NCI-H510A (cell line): ENCODE measurements at regions not wholly inside any gene's neighbourhood (a gene's known extent, or its start where the extent isn't known, plus 50 kb on each side); places are given as distances from the start of the nearest gene placed in this dataset.
"Not testable (repeated sequence)": the region's sequence is repeated elsewhere in the genome, so short reads cannot be mapped to it uniquely, and the experiment has no call there.

Experiments used
- DNase-seq: peaks from one replicate; lab custom pipeline; 2025; lab: John Stamatoyannopoulos, UW

- no peak for DNase-seq
These were observed 256.9 kb upstream of the COPS8 start for GRCh38 chr2:236828820-236829219.

DNA sequence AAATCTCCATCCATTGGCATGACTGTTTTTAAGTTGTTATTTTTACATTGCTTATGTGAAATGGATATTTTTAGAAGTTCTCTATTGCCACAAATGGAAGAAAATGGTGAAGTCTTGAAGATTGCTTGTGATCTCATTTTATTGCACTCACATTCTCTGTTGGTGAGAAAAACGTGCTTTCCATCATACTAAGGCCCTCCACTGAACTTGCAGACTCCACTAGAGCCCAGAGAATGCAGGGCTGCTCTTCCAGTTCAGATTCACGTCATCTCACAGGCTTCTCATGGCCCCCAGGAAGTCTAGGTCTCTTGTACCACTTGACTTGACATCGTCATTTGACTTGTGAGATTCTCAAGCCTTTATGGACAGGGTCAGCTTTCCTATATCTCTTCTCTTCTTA lies 254.8 kb upstream of the COPS8 start:
- DNase-seq, result no peak

DNA sequence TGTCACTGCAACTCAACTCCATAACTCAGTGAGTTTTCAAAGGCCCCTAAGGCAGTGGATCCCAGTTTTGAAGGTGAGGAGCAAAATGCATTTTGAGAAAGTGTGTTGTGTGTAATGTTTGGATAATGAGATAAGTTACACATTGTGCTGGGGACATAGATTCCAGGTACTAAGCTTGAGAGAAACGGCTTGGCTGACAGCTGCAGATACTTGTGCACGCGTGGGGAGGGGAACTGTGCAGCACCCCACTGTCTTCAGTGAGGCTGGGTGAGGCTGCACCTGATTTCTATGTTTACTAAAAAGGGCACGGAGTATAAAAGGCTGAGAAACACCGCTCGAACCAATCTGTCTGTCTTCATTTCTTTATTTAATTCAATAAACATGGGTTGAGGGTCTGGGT lies 254.0 kb upstream of the COPS8 start:
- no peak for DNase-seq

- DNase-seq, result no peak
These were observed 252.1 kb upstream of the COPS8 start for GRCh38 chr2:236833501-236834073.

- DNase-seq, result no peak
These were observed 251.4 kb upstream of the COPS8 start for GRCh38 chr2:236834284-236834683.

DNA sequence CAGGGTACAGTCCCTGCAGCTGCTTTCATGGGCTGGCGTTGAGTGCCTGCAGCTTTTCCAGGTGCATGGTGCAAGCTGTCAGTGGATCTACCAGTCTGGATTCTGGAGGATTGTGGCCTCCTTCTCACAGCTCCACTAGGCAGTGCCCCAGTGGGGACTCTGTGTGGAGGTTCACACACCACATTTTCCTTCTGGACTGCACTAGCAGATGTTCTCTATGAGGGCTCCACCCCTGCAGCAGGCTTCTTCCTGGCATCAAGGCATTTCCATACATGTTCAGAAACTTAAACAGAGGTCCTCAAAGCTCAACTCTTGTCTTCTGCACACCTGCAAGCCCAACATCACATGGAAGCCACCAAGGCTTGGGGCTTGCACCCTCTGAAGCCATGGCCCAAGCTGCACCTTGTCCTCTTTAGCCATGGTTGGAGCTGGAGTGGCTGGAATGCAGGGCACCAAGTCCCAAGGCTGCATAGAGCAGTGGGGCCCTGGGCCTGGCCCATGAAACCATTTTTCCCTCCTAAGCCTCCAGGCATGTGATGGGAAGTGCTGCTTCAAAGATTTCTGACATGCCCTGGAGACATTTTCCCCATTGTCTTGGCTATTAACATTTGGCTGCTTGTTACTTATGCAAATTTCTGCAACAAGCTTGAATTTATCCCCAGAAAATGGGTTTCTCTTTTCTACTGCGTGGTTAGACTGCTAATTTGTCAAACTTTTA lies 250.2 kb upstream of the COPS8 start:
- no peak for DNase-seq

DNA sequence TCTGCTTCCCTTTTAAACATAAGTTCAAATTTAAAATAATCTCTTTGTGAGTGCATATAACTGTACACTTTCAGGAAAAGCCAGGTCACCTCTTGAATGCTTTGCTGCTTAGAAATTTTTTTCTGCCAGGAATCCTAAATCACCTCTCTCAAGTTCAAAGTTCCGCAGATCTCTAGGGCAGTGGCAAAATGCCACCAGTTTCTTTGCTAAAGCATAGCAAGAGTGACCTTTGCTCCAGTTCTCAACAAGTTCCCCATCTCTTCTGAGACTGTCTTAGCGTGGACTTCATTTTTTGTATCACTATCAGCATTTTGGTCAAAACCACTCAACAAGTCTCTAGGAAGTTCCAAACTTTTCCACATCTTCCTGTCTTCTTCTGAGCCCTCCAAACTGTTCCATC lies 249.7 kb upstream of the COPS8 start:
- DNase-seq, result not testable (repeated sequence)

DNA sequence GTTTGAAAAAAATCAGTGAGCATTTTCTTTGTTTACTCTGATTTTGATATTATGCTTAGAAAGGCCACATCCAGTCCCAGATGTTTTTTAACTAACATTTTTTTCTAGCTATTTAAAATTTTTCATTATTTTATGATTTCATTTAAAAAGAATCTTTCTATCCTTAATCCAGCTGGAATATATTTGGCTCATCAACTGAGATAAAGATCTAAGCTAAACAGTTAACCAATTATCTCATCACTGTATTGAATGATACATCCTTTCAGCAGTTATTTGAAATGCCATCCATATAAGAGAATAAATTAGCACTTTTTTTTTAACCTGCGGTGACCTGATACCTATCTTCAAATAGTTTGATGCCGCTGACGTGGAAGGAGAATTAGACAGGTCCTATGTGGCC lies 245.5 kb upstream of the COPS8 start:
- no peak for DNase-seq

GRCh38 chr2:236840857-236841256 lies 244.8 kb upstream of the COPS8 start:
- no peak for DNase-seq

GRCh38 chr2:236841389-236841788 lies 244.3 kb upstream of the COPS8 start:
- DNase-seq, result no peak

DNA sequence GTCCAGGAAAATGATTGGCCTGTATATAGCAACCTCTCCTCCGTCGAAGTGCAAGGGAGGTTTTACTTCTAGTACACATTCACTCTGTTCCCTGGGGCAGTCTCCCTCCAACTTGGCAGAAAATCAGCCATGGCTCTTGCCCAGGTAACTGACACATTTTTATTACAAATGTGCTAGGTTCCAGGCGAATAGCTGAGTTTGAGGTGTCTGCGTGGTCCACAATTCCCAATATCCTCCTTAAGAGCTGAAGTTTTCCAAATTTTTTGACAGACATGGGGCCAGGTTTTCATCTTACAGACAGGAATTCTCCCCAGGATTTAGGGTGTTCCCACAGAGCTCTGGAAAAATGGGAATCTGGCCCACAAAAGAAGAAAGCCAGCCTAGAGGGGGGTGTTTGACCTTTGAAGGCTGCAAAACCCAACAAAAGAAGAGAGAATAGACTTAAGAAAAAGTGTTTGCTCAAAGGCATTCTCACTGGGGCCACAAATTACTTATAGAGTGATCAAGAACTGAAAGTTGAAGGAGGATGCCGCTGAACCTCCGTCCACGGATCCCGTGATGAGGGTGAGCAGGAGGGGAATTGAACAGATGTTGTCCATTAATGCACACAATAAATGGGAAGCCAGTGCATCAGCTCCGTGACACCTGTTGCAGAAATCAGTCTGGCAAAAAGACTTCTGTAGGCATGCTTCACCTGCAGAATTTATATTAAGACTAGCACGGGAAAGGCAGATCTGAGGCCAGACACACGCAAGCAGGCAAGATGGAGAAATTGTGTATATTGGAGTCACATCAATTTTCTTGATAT lies 242.3 kb upstream of the COPS8 start:
- no peak for DNase-seq

- DNase-seq, result no peak
These were observed 241.0 kb upstream of the COPS8 start for GRCh38 chr2:236844711-236845110.

- no peak for DNase-seq
These were observed 238.7 kb upstream of the COPS8 start for GRCh38 chr2:236847023-236847422.

GRCh38 chr2:236847538-236848263 lies 238.0 kb upstream of the COPS8 start:
- no peak for DNase-seq

DNA sequence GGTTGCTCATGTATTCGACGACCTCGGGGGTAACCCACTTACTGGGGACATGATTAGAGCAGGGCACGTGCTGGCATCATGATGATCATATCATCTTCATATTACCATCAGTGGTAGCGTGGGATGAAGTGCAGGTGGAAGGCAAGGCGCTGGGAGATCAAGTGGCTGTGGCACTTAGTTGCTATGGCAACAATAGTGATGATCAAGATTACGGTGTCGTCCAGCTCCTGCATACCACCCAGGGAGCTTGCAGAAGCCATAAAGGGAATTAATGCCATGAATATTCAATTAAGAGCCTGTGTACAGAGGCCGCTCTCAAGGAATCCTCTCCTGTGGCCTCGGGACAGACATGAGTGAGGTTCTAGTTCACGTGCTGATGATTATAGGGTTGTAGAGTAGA lies 237.2 kb upstream of the COPS8 start:
- DNase-seq, result peak; percentile 53

DNA sequence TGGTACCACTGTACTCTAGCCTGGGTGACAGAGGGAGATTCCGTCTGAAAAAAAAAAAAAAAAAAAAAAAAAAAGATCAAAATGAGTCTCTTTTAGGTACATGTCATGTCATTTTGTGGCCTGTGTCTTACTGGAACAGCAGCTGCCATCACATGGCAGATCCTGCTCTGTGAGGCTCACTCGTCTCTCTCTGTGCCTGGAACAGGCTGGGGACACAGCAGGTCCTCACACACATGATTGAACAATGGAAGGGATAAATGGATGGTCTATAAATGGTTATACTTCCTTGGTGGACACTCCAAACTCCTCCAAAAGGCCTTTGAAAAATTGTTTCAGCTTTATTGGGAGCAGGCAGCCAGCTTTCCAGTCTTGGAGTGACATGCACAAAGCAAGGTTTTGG lies 236.2 kb upstream of the COPS8 start:
- no peak for DNase-seq

DNA sequence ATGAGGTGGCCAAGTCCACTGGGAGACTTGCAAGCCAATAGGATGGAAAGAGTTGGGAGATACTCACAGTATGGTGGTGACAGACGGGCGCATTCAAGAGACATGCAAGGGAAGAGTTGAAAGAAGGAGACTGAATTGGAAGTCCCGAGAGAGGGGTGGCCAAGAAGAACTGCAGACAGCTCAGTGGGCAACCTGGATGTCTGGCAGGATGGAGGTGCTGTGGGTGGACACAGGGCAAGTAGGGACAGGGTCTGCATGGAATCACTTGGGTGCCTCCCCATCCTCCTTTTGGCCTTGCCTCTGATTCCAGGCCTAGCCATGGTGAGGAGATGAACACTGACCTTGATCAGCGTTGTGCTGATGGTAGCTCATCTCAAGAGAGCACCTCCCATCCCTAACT lies 235.7 kb upstream of the COPS8 start:
- DNase-seq, result no peak

GRCh38 chr2:236851187-236851586 lies 234.5 kb upstream of the COPS8 start:
- DNase-seq, result no peak

DNA sequence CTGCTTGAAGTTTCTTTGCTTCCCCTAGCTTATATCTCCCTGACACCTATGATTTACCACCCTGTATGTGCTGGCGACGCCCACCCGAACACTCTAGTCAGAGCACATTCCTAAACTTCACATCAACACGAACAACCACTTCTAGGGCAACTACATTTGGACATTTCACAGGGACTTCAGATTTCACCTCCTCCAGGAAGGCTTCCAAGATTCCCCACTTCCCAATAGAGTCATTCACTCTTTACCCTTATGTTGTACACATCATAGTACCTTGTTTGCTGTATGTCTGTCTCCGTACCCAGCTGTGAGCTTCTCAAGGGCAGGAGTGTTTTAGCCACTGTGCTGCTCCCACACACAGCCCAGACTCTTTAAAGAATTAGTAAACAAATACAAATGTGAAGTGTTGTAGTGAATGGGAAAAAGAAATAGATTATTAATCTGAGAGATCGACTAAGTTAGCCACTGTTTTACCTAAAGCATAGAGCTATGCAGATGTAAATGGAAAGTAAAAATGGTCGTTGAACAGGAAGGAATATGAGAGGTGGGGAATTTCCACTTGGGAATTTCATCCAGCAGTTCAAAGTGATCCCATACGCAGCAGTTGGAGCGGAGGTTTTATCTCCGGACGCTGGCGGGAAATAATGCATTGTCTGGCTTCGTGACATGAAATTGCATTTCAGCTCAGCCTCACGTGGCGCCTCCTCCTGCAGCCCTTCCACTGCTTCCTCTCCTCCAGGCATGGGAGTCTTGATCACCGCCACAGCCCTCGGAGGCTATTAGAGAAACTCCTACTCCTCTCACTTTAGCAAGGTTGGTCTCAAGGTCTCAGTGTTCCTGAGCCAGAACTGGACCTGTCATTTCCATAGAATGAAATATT lies 233.4 kb upstream of the COPS8 start:
- DNase-seq, result no peak

DNA sequence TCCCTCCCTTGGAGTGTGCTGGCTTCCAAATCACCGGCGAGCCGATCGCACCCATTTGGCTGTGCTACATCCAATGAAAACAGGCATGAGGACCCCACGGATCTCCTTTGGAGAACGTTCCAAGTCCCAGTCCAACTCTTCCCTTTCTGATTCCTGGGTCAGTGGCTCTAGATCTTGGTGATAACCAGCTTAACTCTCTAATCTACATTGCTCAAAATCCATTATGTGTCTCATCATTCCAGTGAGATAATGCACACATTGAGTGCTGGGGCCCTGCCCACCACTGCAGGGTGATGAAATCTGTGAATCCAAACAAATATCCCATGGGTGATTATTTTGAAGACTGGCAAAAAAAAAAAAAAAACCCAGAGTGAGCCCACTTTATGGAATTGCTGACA lies 232.7 kb upstream of the COPS8 start:
- no peak for DNase-seq

DNA sequence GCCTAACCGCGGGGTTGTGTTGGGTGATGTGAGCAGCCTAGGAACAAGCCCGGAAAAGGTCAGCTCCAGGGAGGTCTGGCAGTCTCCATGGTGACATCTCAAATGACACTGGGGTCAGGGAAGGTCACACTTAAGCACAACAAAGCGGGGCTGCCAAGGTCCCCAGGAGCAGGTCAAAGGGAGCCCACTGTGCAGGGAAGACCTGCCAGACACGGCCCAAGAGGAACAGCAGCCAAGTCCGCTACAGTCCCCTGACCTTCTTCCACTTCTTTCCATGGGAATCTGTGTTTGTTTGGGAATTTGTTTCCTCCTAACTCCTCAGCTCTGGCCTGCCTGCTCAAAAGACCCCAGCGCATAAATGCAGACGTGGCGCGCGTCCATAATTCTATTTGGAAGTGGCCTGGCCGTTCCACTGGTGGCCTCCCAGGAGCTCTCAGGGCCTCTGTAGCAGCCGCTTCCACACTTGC lies 232.1 kb upstream of the COPS8 start:
- no peak for DNase-seq
